Transverse colon (tissue), 4 donors: ENCODE measurements at regions not wholly inside any gene's neighbourhood (a gene's known extent, or its start where the extent isn't known, plus 50 kb on each side); places are given as distances from the start of the nearest gene placed in this dataset.

Source experiments
- CTCF ChIP-seq, 5 experiments: fragments of 200-600 bp in 3 of 5; fragments of 450-650 bp in 2 of 5; sonication (generic) in 3 of 5; IDR thresholded peaks; 1 replicate in 2 of 5; 2 replicates in 3 of 5; pipeline ENCODE4 v1.5.1; 2016 to 2017; ENCODE audit warnings: antibody characterized with exemption in 5 of 5, inconsistent platforms in 3 of 5, mild to moderate bottlenecking in 2 of 5, moderate library complexity in 1 of 5
- EP300 ChIP-seq: sonication (generic); formaldehyde crosslinking; IDR thresholded peaks from one replicate; pipeline ENCODE4 v1.6.1; 2017; ENCODE audit warnings: antibody characterized with exemption, low read depth
- POLR2A ChIP-seq: fragments of 450-650 bp; IDR thresholded peaks from one replicate; pipeline ENCODE4 v1.6.1; 2016; ENCODE audit warnings: antibody characterized with exemption, mild to moderate bottlenecking, moderate library complexity
- POLR2AphosphoS5 ChIP-seq, 3 donors: sonication (generic); formaldehyde crosslinking; IDR thresholded peaks; one replicate each; pipeline ENCODE4 v1.6.1; 2016; ENCODE audit warnings: antibody characterized with exemption in 3 of 3

- TF ChIP-seq EP300 (no peak), CTCF (IDR thresholded peaks at IDR 0.05) (no peak), POLR2A (no peak), POLR2AphosphoS5 (IDR thresholded peaks at IDR 0.05) (no peak)
These were observed 323.9 kb downstream of the BCL11B start for GRCh38 chr14:98947911-98948595.
